OCI-LY3 (cell line): ENCODE measurements at regions not wholly inside any gene's neighbourhood (a gene's known extent, or its start where the extent isn't known, plus 50 kb on each side); places are given as distances from the start of the nearest gene placed in this dataset.

Experiments
- H2AFZ ChIP-seq: fragments of 200-600, 300-600 bp; shearing (Covaris generic); 2 replicates; pipeline ENCODE4 v1.6.0; 2014; ENCODE audit warnings: antibody characterized with exemption, low read depth, low read length
- H3K27ac ChIP-seq: fragments of 200-600, 300-600 bp; sonication (generic); 2 replicates; pipeline ENCODE4 v1.5.1; 2014; ENCODE audit warnings: mild to moderate bottlenecking, low read length, moderate library complexity, mixed read lengths
- H3K27me3 ChIP-seq: fragments of 200-600, 300-600 bp; sonication (generic); 2 replicates; pipeline ENCODE4 v1.6.1; 2014; ENCODE audit warnings: low read depth, low read length, mixed read lengths
- H3K36me3 ChIP-seq: fragments of 200-600, 300-600 bp; sonication (generic); replicated peaks from 2 replicates; pipeline ENCODE3; 2014; ENCODE audit warnings: low read depth, low read length, mixed read lengths
- H3K4me1 ChIP-seq: fragments of 300-600, 200-600 bp; sonication (generic); 2 replicates; pipeline ENCODE4 v1.6.1; 2014; ENCODE audit warnings: low read length, mixed read lengths
- H3K4me2 ChIP-seq: fragments of 200-600, 300-600 bp; sonication (generic); 2 replicates; pipeline ENCODE4 v1.6.1; 2014; ENCODE audit warnings: low read length, mixed read lengths
- H3K4me3 ChIP-seq: fragments of 300-600, 200-600 bp; sonication (generic); 2 replicates; pipeline ENCODE4 v1.5.1; 2014; ENCODE audit warnings: antibody characterized with exemption, mild to moderate bottlenecking, low read length, moderate library complexity
- H3K79me2 ChIP-seq: fragments of 300-600, 200-600 bp; shearing (Covaris generic); 2 replicates; pipeline ENCODE4 v1.6.1; 2014; ENCODE audit warnings: mild to moderate bottlenecking, low read length, mixed read lengths
- H3K9ac ChIP-seq: fragments of 300-600, 200-600 bp; shearing (Covaris generic); 2 replicates; pipeline ENCODE4 v1.6.0; 2014; ENCODE audit warnings: mild to moderate bottlenecking, low read length, moderate library complexity
- H3K9me3 ChIP-seq: fragments of 200-600, 300-600 bp; shearing (Covaris generic); 2 replicates; pipeline ENCODE4 v1.6.1; 2014; ENCODE audit warnings: low read length, mixed read lengths; ENCODE audit not compliant: insufficient read depth
- H4K20me1 ChIP-seq: fragments of 200-600, 300-600 bp; sonication (generic); 2 replicates; pipeline ENCODE4 v1.6.1; 2016; ENCODE audit warnings: low read length, mixed read lengths; ENCODE audit not compliant: insufficient read depth
- EZH2phosphoT487 ChIP-seq: fragments of 200-600 bp; shearing (Covaris generic); IDR thresholded peaks from 2 replicates; pipeline ENCODE4 v1.6.1; 2018; ENCODE audit warnings: antibody characterized with exemption, mixed run types, low read depth
- TF ChIP-seq, protein P1 (sequence below): fragments of 200-600, 300-600 bp; sonication (generic); IDR thresholded peaks from 2 replicates; pipeline ENCODE4 v1.5.1; 2014; ENCODE audit warnings: antibody characterized with exemption, low read length, low read depth

DNA sequence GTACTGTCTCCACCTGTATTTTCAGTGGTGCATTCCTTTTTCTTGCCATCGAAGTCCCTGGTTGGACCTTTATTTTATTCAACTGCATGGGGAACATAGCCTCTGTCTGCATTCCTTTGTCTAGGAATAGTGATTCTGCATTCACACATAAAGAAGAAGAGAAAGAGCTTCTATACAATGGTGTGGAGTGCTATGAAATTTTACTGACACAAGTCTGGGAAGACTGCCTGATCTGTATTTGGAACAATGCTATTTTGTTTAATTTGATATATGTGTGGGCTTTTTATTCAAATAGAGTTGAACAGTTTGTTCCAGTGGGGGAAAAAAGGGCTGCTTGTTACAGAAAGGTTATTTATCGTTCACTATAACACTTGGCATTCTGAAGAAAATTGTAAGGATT, 375.7 kb upstream of the POU3F2 start:
- Histone ChIP-seq H4K20me1 (no peaks in the 10 kb centered on the region), H3K4me3 (no peak overlapping the region), H3K36me3 (no peaks in the 10 kb centered on the region), H3K4me2 (no peak overlapping the region), H3K9me3 (no peaks in the 10 kb centered on the region), H3K27me3 (no peaks in the 10 kb centered on the region), H2AFZ (no peak overlapping the region), H3K27ac (no peak overlapping the region), H3K4me1 (no peaks in the 10 kb centered on the region), H3K9ac (no peak overlapping the region), H3K79me2 (no peaks in the 10 kb centered on the region)
- TF ChIP-seq EZH2phosphoT487, result no peak
- TF ChIP-seq, protein P1, sequence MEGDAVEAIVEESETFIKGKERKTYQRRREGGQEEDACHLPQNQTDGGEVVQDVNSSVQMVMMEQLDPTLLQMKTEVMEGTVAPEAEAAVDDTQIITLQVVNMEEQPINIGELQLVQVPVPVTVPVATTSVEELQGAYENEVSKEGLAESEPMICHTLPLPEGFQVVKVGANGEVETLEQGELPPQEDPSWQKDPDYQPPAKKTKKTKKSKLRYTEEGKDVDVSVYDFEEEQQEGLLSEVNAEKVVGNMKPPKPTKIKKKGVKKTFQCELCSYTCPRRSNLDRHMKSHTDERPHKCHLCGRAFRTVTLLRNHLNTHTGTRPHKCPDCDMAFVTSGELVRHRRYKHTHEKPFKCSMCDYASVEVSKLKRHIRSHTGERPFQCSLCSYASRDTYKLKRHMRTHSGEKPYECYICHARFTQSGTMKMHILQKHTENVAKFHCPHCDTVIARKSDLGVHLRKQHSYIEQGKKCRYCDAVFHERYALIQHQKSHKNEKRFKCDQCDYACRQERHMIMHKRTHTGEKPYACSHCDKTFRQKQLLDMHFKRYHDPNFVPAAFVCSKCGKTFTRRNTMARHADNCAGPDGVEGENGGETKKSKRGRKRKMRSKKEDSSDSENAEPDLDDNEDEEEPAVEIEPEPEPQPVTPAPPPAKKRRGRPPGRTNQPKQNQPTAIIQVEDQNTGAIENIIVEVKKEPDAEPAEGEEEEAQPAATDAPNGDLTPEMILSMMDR, result no peak

DNA sequence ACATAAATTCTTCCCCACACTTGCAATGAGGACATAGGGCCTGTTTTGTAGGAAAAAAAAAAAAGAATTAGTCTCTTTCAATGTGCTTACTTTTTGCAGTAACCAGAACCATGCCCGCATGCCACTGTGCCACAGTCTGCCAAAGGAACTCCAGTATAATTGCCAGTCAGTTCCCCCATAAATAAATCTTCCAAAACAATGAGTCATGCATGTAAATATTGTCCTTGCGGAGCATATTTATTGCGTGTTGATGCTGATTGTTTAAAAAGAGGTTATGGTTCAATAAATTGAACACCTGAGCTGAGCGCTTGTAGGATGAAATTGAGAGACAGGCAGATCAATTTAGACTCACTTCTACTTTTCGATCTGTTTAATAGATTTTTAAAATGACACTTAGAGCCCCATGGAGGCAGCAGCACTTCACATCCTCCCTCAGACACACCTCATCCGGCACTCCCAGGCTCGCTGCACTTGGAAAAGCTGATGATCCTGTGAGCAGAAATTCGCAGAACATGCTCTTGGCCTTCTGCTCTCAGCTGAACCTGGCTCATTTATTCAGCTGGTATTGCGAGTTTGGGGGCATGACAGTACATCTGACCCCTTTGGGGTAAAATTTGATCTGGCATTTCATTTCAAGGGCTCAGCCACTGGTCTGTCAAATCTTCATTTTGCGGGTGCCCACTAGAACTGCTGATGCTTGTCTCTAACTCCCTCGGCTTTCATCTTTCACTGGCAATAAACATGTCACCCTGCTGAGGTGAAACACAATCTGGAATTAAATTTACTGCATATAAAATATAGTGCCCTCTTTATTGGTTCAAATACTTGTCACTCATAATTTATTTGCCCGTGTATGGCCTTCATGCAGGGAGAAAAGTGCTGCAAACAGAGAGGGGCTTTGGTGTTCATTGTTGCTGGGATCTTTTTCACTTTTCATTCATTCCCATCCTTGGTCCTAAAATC, 371.1 kb upstream of the POU3F2 start:
- no peaks in the 10 kb centered on the region for H4K20me1 ChIP-seq
- no peaks in the 10 kb centered on the region for H3K36me3 ChIP-seq
- no peak overlapping the region for H3K27ac ChIP-seq
- no peak overlapping the region for H3K4me3 ChIP-seq
- H3K4me1 ChIP-seq, result peaks cover 6% of the 10 kb centered on the region
- TF ChIP-seq EZH2phosphoT487, result no peak
- TF ChIP-seq, protein P1, result no peak
- no peak overlapping the region for H3K9ac ChIP-seq
- H3K9me3 ChIP-seq, result no peaks in the 10 kb centered on the region
- no peaks in the 10 kb centered on the region for H3K27me3 ChIP-seq
- H3K4me2 ChIP-seq, result no peak overlapping the region
- no peaks in the 10 kb centered on the region for H3K79me2 ChIP-seq
- no peak overlapping the region for H2AFZ ChIP-seq

DNA sequence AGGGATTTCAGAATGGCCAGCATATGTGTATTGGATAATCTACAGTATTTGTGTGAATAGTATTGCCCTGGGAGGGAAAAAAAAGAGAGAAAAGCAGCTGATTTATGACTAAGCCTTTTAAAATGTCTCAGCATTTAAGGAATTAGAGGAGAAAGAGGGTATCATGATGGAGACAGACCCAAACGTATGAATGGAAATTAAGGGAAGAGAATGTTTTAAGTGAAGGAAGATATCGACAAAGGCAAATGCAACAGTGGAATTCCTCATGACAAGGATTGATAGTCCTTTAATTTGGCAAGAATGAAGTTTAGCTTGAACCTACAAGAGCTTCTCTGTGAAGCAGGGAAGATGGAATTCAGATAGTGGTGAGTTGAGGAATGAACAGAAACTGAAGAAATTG, 367.3 kb upstream of the POU3F2 start:
- H3K79me2 ChIP-seq, result no peaks in the 10 kb centered on the region
- no peak overlapping the region for H3K4me3 ChIP-seq
- H3K4me2 ChIP-seq, result no peak overlapping the region
- TF ChIP-seq, protein P1, result no peak
- no peaks in the 10 kb centered on the region for H3K27me3 ChIP-seq
- H2AFZ ChIP-seq, result no peak overlapping the region
- H3K9me3 ChIP-seq, result no peaks in the 10 kb centered on the region
- H3K4me1 ChIP-seq, result peaks cover 6% of the 10 kb centered on the region
- no peaks in the 10 kb centered on the region for H3K36me3 ChIP-seq
- H3K27ac ChIP-seq, result no peak overlapping the region
- no peak overlapping the region for H3K9ac ChIP-seq
- no peaks in the 10 kb centered on the region for H4K20me1 ChIP-seq

DNA sequence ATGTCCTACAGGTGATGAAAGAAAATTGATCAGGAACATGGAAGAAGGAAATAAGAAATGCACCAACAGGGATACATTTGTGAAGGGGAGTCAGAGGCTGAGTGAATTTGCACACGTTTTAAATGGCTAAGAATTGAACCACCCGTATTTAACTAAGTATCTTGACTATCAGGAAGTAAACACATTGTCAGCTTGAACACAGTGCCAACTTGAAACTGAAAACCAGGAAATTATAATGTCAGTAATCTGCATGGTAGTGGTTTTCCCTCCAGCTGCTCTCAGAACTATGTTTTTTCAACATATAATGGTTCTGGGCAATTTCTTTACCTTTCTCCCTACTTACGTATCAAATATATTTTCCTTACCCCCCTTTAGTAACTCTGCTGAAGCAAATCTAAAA, 366.5 kb upstream of the POU3F2 start:
- Histone ChIP-seq H3K27me3 (no peaks in the 10 kb centered on the region), H3K4me2 (peak overlapping the region; percentile 8; the same call in 1 of the 2 replicates), H3K4me3 (no peak overlapping the region), H3K27ac (no peak overlapping the region), H3K4me1 (peaks cover 6% of the 10 kb centered on the region), H4K20me1 (no peaks in the 10 kb centered on the region), H3K36me3 (no peaks in the 10 kb centered on the region), H2AFZ (no peak overlapping the region), H3K79me2 (no peaks in the 10 kb centered on the region), H3K9ac (no peak overlapping the region), H3K9me3 (no peaks in the 10 kb centered on the region)
- TF ChIP-seq EZH2phosphoT487, result no peak
- TF ChIP-seq, protein P1, result no peak
